ENCODE measurements at regions not wholly inside any gene's neighbourhood (a gene's known extent, or its start where the extent isn't known, plus 50 kb on each side); places are given as distances from the start of the nearest gene placed in this dataset.
A peak's percentile ranks its signal among the peaks of the same experiment; 100 is the strongest.

DNA sequence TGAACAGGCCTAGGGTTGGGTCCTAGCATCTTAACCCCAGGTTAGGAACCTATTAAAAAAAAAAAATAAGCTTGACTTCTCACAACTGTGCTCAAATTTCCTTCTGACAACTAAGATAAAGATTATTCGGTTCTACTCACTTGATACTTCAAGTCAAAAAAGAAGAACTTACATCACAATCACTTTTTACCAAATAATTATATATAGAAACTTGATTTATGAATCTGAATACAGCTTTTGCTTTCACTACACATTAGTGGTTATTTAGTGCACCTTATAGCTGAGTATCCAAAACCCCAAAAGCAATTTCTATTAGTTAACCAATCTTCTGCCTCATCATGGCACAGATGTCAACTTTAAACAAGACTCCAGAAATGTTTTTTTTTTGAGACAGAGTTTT, 119.0 kb upstream of the DST start:
- TF ChIP-seq, protein P1, sequence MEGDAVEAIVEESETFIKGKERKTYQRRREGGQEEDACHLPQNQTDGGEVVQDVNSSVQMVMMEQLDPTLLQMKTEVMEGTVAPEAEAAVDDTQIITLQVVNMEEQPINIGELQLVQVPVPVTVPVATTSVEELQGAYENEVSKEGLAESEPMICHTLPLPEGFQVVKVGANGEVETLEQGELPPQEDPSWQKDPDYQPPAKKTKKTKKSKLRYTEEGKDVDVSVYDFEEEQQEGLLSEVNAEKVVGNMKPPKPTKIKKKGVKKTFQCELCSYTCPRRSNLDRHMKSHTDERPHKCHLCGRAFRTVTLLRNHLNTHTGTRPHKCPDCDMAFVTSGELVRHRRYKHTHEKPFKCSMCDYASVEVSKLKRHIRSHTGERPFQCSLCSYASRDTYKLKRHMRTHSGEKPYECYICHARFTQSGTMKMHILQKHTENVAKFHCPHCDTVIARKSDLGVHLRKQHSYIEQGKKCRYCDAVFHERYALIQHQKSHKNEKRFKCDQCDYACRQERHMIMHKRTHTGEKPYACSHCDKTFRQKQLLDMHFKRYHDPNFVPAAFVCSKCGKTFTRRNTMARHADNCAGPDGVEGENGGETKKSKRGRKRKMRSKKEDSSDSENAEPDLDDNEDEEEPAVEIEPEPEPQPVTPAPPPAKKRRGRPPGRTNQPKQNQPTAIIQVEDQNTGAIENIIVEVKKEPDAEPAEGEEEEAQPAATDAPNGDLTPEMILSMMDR (conservative IDR thresholded peaks at IDR 0.05): no peak
- Mint-ChIP-seq H3K36me3 (peaks cover 5% of the 10 kb centered on the region), H3K27me3 (no peaks in the 10 kb centered on the region), H3K4me1 (ENCODE audit: unreplicated experiment) (peaks cover 27% of the 10 kb centered on the region), H3K9me3 (no peaks in the 10 kb centered on the region), H3K4me3 (no peak overlapping the region), H3K27ac (no peak overlapping the region)
- no peak for DNase-seq (ENCODE audit: extremely low spot score, unreplicated experiment)

- peaks cover 5% of the 10 kb centered on the region for H3K36me3 Mint-ChIP-seq
Measured at GRCh38 chr6:56760842-56761241, 118.2 kb upstream of the DST start.

DNA sequence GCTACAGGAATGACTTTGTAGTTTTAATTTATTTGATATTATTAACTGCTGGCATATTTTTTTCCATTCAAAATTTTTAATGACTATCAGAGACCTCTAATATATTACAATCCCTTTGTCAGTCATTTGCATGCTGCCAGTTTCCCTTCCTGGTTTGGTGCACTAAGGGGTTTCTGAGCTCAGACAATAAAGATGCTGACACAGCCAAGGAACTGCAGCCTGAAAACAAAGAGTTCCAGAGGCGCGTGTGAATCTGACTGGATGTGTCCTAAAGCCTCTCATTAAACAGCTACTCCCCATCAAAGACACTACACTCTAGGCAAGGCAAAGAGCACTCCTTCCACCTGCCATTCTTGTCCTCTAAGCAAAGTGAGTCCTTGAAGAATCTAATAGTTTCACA, 116.8 kb upstream of the DST start:
- TF ChIP-seq, protein P1 (conservative IDR thresholded peaks at IDR 0.05): no peak
- H3K4me3 Mint-ChIP-seq: no peak overlapping the region
- H3K36me3 Mint-ChIP-seq: peaks cover 5% of the 10 kb centered on the region
- no peaks in the 10 kb centered on the region for H3K27me3 Mint-ChIP-seq
- H3K9me3 Mint-ChIP-seq: no peaks in the 10 kb centered on the region
- no peak overlapping the region for H3K27ac Mint-ChIP-seq
- H3K4me1 Mint-ChIP-seq (ENCODE audit: unreplicated experiment): peaks cover 30% of the 10 kb centered on the region
- no peak for DNase-seq (ENCODE audit: extremely low spot score, unreplicated experiment)

More at GRCh38 chr6:56760842-56761241, 118.2 kb upstream of the DST start:
- H3K9me3 Mint-ChIP-seq: no peaks in the 10 kb centered on the region
- H3K4me1 Mint-ChIP-seq (ENCODE audit: unreplicated experiment): peaks cover 28% of the 10 kb centered on the region
- H3K27me3 Mint-ChIP-seq: no peaks in the 10 kb centered on the region
- TF ChIP-seq, protein P1 (conservative IDR thresholded peaks at IDR 0.05): no peak
- no peak overlapping the region for H3K4me3 Mint-ChIP-seq
- no peak overlapping the region for H3K27ac Mint-ChIP-seq
- DNase-seq (ENCODE audit: extremely low spot score, unreplicated experiment): no peak

DNA sequence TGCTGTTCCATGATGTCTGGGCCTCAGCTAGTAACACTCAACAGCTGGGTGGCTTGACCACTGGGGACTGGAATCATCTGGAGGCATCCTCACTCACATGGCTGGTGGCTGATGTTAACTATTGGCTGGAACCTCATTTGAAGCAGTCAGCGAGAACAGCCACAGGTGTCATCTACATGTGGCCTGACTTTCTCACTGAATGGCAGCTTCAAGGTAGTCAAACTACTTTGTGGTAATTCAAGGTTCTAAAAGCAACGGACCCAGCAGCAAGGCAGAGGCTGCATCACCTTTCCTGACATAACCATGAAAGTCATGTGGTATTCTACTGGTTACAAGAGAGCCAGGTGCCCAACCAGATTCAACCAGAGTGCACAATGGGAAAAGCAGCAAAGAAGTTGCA, 115.9 kb upstream of the DST start:
- H3K27ac Mint-ChIP-seq: no peak overlapping the region
- no peaks in the 10 kb centered on the region for H3K9me3 Mint-ChIP-seq
- H3K4me1 Mint-ChIP-seq (ENCODE audit: unreplicated experiment): peaks cover 23% of the 10 kb centered on the region
- H3K27me3 Mint-ChIP-seq: no peaks in the 10 kb centered on the region
- H3K36me3 Mint-ChIP-seq: no peaks in the 10 kb centered on the region
- TF ChIP-seq, protein P1 (conservative IDR thresholded peaks at IDR 0.05): no peak
- no peak overlapping the region for H3K4me3 Mint-ChIP-seq
- DNase-seq (ENCODE audit: extremely low spot score, unreplicated experiment): no peak

GRCh38 chr6:56758120-56758519, 115.4 kb upstream of the DST start:
- H3K9me3 Mint-ChIP-seq: no peaks in the 10 kb centered on the region
- no peak for DNase-seq (ENCODE audit: extremely low spot score, unreplicated experiment)
- no peak overlapping the region for H3K4me3 Mint-ChIP-seq
- TF ChIP-seq, protein P1 (conservative IDR thresholded peaks at IDR 0.05): no peak
- no peak overlapping the region for H3K27ac Mint-ChIP-seq
- no peaks in the 10 kb centered on the region for H3K27me3 Mint-ChIP-seq
- H3K4me1 Mint-ChIP-seq (ENCODE audit: unreplicated experiment): peaks cover 23% of the 10 kb centered on the region
- no peaks in the 10 kb centered on the region for H3K36me3 Mint-ChIP-seq

DNA sequence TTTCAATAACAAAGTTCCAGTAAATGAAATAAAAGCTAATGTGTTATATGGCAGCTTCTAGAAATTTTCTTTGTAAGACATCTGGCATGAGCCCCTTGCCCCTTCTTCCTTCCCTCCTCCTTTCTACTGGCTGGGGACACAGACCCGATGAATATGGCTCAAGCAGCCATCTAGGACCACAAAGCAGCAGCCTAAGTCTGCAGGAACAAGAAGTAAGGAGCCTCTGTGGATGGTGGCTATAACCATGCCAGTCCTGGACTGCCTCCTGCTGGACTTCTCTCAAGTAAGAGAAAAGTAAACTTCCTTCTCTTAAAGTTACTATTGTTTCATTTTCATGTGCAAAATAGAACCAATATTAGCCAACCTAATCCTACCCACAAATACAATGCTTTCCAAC, 114.9 kb upstream of the DST start:
- H3K4me3 Mint-ChIP-seq: no peak overlapping the region
- TF ChIP-seq, protein P1 (conservative IDR thresholded peaks at IDR 0.05): peak; percentile 45
- no peaks in the 10 kb centered on the region for H3K27me3 Mint-ChIP-seq
- no peaks in the 10 kb centered on the region for H3K9me3 Mint-ChIP-seq
- DNase-seq (ENCODE audit: extremely low spot score, unreplicated experiment): no peak
- no peak overlapping the region for H3K27ac Mint-ChIP-seq
- no peaks in the 10 kb centered on the region for H3K36me3 Mint-ChIP-seq
- H3K4me1 Mint-ChIP-seq (ENCODE audit: unreplicated experiment): peaks cover 23% of the 10 kb centered on the region
